HepG2 (cell line): ENCODE measurements at regions not wholly inside any gene's neighbourhood (a gene's known extent, or its start where the extent isn't known, plus 50 kb on each side); places are given as distances from the start of the nearest gene placed in this dataset.

Experiments
- ATAC-seq: fragments of 200-7000 bp; cut with Tn5 transposase; 3 replicates; pipeline ENCODE4 v1.9.1; 2020; ENCODE audit warnings: mild to moderate bottlenecking, moderate library complexity
- BruUV-seq: library from RNA; stranded (reverse); fragments of 400-500 nt; replicated peaks from 2 replicates; lab custom pipeline; 2021; lab: Mats Ljungman, UMichigan
- CTCF ChIA-PET: fragments of 300-600 bp; formaldehyde crosslinking; extraction: SDS; loops from one replicate; lab custom pipeline; 2021; ENCODE audit warnings: low total read pairs, inconsistent platforms, low intra/inter-chr PET ratio; lab: Yijun Ruan, JAX
- POLR2A ChIA-PET: fragments of 350-600 bp; sonication (Branson Sonifier 250); formaldehyde crosslinking; loops from one replicate; lab custom pipeline; 2020; ENCODE audit warnings: antibody characterized with exemption, inconsistent platforms; lab: Yijun Ruan, JAX
- DNase-seq: peaks from one replicate; pipeline ENCODE4 v3.0.0-alpha.2; 2015; ENCODE audit warnings: low spot score
- FAIRE-seq: peaks from 3 replicates; lab custom pipeline; 2011; peaks lifted over from hg19 to GRCh38; lab: Jason Lieb, UNC
- H2AFZ ChIP-seq: one replicate; pipeline ENCODE4 v1.6.1; 2011; ENCODE audit warnings: low read length, inconsistent platforms
- H3K27ac ChIP-seq: fragments of 300-600 bp; 3 replicates; pipeline ENCODE4 v1.8.0; 2011; ENCODE audit warnings: mixed run types, mild to moderate bottlenecking, mixed read lengths, low read length, inconsistent platforms; ENCODE audit not compliant: insufficient read depth; ENCODE audit errors: extremely low read length
- H3K27me3 ChIP-seq, 2 experiments: fragments of 200-600 bp in 1 of 2; 2 replicates in 1 of 2; 3 replicates in 1 of 2; pipeline versions ENCODE4 v1.6.0 to v1.8.0; 2011; ENCODE audit warnings: low read length in 2 of 2, mild to moderate bottlenecking in 2 of 2, moderate library complexity in 2 of 2, inconsistent platforms in 1 of 2; ENCODE audit not compliant: insufficient read depth in 2 of 2, control insufficient read depth in 1 of 2
- H3K36me3 ChIP-seq, 2 experiments: fragments of 200-600 bp in 1 of 2; replicated peaks in 1 of 2; 2 replicates in 1 of 2; 3 replicates in 1 of 2; pipeline versions ENCODE4 v1.5.1 to v1.8.0; 2011; ENCODE audit warnings: low read length in 2 of 2, inconsistent platforms in 1 of 2; ENCODE audit not compliant: insufficient read depth in 2 of 2, control insufficient read depth in 1 of 2
- H3K4me1 ChIP-seq: 2 replicates; pipeline ENCODE4 v1.5.1; 2012; ENCODE audit warnings: low read length, inconsistent platforms; ENCODE audit not compliant: insufficient read depth
- H3K4me2 ChIP-seq: 2 replicates; pipeline ENCODE4 v1.6.0; 2011; ENCODE audit warnings: low read depth, low read length, inconsistent platforms
- H3K4me3 ChIP-seq, 3 experiments: fragments of 200-600 bp in 1 of 3; sonication (generic), shearing (Covaris generic) in 1 of 3; replicated peaks in 1 of 3; 2 replicates each; pipeline ENCODE4 v1.5.1; 2011 to 2016; ENCODE audit warnings: low read length in 3 of 3, inconsistent platforms in 2 of 3, low read depth in 2 of 3, mild to moderate bottlenecking in 2 of 3, control low read depth in 1 of 3, mixed read lengths in 1 of 3; ENCODE audit not compliant: insufficient read depth in 1 of 3
- H3K79me2 ChIP-seq: one replicate; pipeline ENCODE4 v1.6.1; 2011; ENCODE audit warnings: low read length, inconsistent platforms; ENCODE audit not compliant: insufficient read depth
- H3K9ac ChIP-seq: 2 replicates; pipeline ENCODE4 v1.6.0; 2011; ENCODE audit warnings: mild to moderate bottlenecking, low read depth, low read length, inconsistent platforms; ENCODE audit not compliant: insufficient read depth
- H3K9me3 ChIP-seq: 2 replicates; pipeline ENCODE4 v1.5.1; 2012; ENCODE audit warnings: mild to moderate bottlenecking, low read length
- H4K20me1 ChIP-seq: 2 replicates; pipeline ENCODE4 v1.6.0; 2011; ENCODE audit warnings: inconsistent platforms, mild to moderate bottlenecking, low read length, moderate library complexity; ENCODE audit not compliant: insufficient read depth
- CEBPG ChIP-seq: IDR thresholded peaks from 2 replicates; pipeline ENCODE4 v1.6.1; 2016
- EED ChIP-seq: sonication (generic); formaldehyde crosslinking; IDR thresholded peaks from 2 replicates; pipeline ENCODE4 v1.5.0; 2020; ENCODE audit warnings: mild to moderate bottlenecking, missing genetic modification reagents
- EP300 ChIP-seq, 3 experiments: sonication (generic) in 1 of 3; formaldehyde crosslinking in 1 of 3; IDR thresholded peaks; 2 replicates each; pipeline versions ENCODE4 v1.5.1 to v1.6.1; 2011 to 2020; ENCODE audit warnings: low read depth in 2 of 3, low read length in 2 of 3, borderline replicate concordance in 1 of 3, improper control_type of control experiment in 1 of 3, mild to moderate bottlenecking in 1 of 3, missing genetic modification reagents in 1 of 3, moderate library complexity in 1 of 3
- GLI4 ChIP-seq: sonication (generic); formaldehyde crosslinking; IDR thresholded peaks from 2 replicates; pipeline ENCODE4 v1.5.1; 2020; ENCODE audit warnings: missing genetic modification reagents, mild to moderate bottlenecking, moderate library complexity, borderline replicate concordance
- HNRNPH1 ChIP-seq: fragments of 200-400 bp; formaldehyde crosslinking; optimal IDR thresholded peaks from 2 replicates; pipeline ENCODE3; 2017; ENCODE audit warnings: mild to moderate bottlenecking, low read depth, low read length
- MYC ChIP-seq: sonication (generic); formaldehyde crosslinking; IDR thresholded peaks from 2 replicates; pipeline ENCODE4 v1.9.0; 2021; ENCODE audit warnings: missing genetic modification reagents, borderline replicate concordance
- MYNN ChIP-seq: sonication (generic); formaldehyde crosslinking; IDR thresholded peaks from 2 replicates; pipeline ENCODE4 v1.4.0; 2020; ENCODE audit warnings: mild to moderate bottlenecking, low read depth, missing genetic modification reagents
- NFKB2 ChIP-seq: sonication (generic); formaldehyde crosslinking; IDR thresholded peaks from 2 replicates; pipeline ENCODE4 v1.4.0; 2020; ENCODE audit warnings: missing genetic modification reagents, borderline replicate concordance
- REL ChIP-seq: sonication (generic); formaldehyde crosslinking; conservative IDR thresholded peaks from 2 replicates; pipeline ENCODE4 v1.8.0; 2022; ENCODE audit warnings: mild to moderate bottlenecking, missing genetic modification reagents, moderate library complexity
- SALL1 ChIP-seq: sonication (generic); formaldehyde crosslinking; IDR thresholded peaks from 2 replicates; pipeline ENCODE4 v1.8.0; 2022; ENCODE audit warnings: mild to moderate bottlenecking, missing genetic modification reagents
- TOPORS ChIP-seq: sonication (generic); formaldehyde crosslinking; IDR thresholded peaks from 2 replicates; pipeline ENCODE4 v1.8.0; 2023; ENCODE audit warnings: mild to moderate bottlenecking, missing genetic modification reagents
- TRIM24 ChIP-seq: sonication (generic); formaldehyde crosslinking; IDR thresholded peaks from 2 replicates; pipeline ENCODE4 v1.8.0; 2022; ENCODE audit warnings: mild to moderate bottlenecking, missing genetic modification reagents
- ZFP1 ChIP-seq: IDR thresholded peaks from 2 replicates; pipeline ENCODE4 v1.6.1; 2016
- ZNF629 ChIP-seq: sonication (generic); formaldehyde crosslinking; conservative IDR thresholded peaks from 2 replicates; pipeline ENCODE4 v1.5.0; 2020; ENCODE audit warnings: missing genetic modification reagents
- ZNF737 ChIP-seq: sonication (generic); formaldehyde crosslinking; IDR thresholded peaks from 2 replicates; pipeline ENCODE4 v1.5.0; 2020; ENCODE audit warnings: missing genetic modification reagents, mild to moderate bottlenecking, borderline replicate concordance
- WGBS: methylation state at CpG from one replicate; pipeline ENCODE4 v1.1.6; 2017; ENCODE audit warnings: low lambda C conversion rate; 5-methylcytosine and 5-hydroxymethylcytosine counted together
- in situ Hi-C: cut with HindIII; loops from 2 replicates; pipeline ENCODE4 v1.10.0; 2017; ENCODE audit warnings: low pct_unique_long_range_greater_than_20kb; ENCODE audit not compliant: extremely low pct_ligation_motif_present
- intact Hi-C: fragments of 100-400 bp; cut with micrococcal nuclease; formaldehyde crosslinking; loops from one replicate; pipeline ENCODE4 v1.10.0; 2022; ENCODE audit not compliant: unreplicated experiment
- TF ChIP-seq, protein P1 (sequence below): sonication (generic); formaldehyde crosslinking; IDR thresholded peaks from 2 replicates; pipeline ENCODE4 v1.9.0; 2021; ENCODE audit warnings: missing genetic modification reagents, mild to moderate bottlenecking, borderline replicate concordance
- TF ChIP-seq, protein P2 (sequence below): sonication (generic); formaldehyde crosslinking; IDR thresholded peaks from 2 replicates; pipeline ENCODE4 v1.5.0; 2020; ENCODE audit warnings: missing genetic modification reagents
- TF ChIP-seq, protein P3 (sequence below): sonication (generic); formaldehyde crosslinking; IDR thresholded peaks from 2 replicates; pipeline ENCODE4 v1.4.0; 2020; ENCODE audit warnings: low read depth, missing genetic modification reagents
- TF ChIP-seq, protein P4 (sequence below): sonication (generic); formaldehyde crosslinking; IDR thresholded peaks from 2 replicates; pipeline ENCODE4 v1.5.0; 2020; ENCODE audit warnings: mild to moderate bottlenecking, missing genetic modification reagents, moderate library complexity

DNA sequence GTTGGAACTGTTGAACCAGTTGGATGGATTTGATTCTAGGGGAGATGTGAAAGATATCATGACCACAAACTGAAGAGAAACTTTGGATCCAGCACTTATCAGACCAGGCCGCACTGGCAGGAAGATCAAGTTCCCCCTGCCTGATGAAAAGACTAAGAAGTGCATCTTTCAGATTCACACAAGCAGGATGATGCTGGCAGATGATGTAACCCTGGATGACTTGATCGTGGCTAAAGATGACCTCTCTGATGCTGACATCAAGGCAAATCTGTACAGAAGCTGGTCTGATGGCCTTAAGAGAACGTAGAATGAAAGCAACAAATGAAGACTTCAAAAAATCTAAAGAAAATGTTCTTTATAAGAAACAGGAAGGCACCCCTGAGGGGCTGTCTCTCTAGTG lies 72.8 kb upstream of the CDYL start:
- H3K27me3 ChIP-seq: peaks cover 0 to 12% of the 10 kb centered on the region in 2 experiments; a peak in 3 of 5 replicates
- ChIA-PET CTCF (no interaction called here), POLR2A (no interaction called here)
- H3K9ac ChIP-seq: no peak overlapping the region
- no peaks in the 10 kb centered on the region for H3K79me2 ChIP-seq
- intact Hi-C loops: no loop called here
- 17% methylated on average over 3 of the region's 3 CpGs for WGBS
- no peaks in the 10 kb centered on the region for H4K20me1 ChIP-seq
- in situ Hi-C loops: no loop called here
- no peak overlapping the region for H3K27ac ChIP-seq
- no peak overlapping the region for H3K4me2 ChIP-seq
- no TSS peak for BruUV-seq
- H2AFZ ChIP-seq: no peak overlapping the region
- ATAC-seq (no peak), DNase-seq (no peak), FAIRE-seq (no peak)
- H3K4me1 ChIP-seq: no peaks in the 10 kb centered on the region
- H3K36me3 ChIP-seq: no peaks in the 10 kb centered on the region
- no peaks in the 10 kb centered on the region for H3K9me3 ChIP-seq
- H3K4me3 ChIP-seq: no peak overlapping the region
- TF ChIP-seq EP300 (IDR thresholded peaks at IDR 0.05; ENCODE audit: low read depth in 2 of 2, low read length in 2 of 2) (no peak), EP300 (CRISPR knock-in tag; IDR thresholded peaks at IDR 0.05; ENCODE audit: borderline replicate concordance) (no peak), MYNN (CRISPR knock-in tag) (no peak), HNRNPH1 (no peak), MYC (CRISPR knock-in tag) (no peak), TOPORS (no peak), EED (no peak), ZNF629 (CRISPR knock-in tag) (no peak), ZNF737 (no peak), GLI4 (CRISPR knock-in tag) (no peak), REL (CRISPR knock-in tag) (no peak), NFKB2 (CRISPR knock-in tag) (no peak), SALL1 (no peak), TRIM24 (CRISPR knock-in tag) (no peak), CEBPG (CRISPR knock-in tag) (no peak), ZFP1 (CRISPR knock-in tag) (no peak)
- TF ChIP-seq, protein P1, sequence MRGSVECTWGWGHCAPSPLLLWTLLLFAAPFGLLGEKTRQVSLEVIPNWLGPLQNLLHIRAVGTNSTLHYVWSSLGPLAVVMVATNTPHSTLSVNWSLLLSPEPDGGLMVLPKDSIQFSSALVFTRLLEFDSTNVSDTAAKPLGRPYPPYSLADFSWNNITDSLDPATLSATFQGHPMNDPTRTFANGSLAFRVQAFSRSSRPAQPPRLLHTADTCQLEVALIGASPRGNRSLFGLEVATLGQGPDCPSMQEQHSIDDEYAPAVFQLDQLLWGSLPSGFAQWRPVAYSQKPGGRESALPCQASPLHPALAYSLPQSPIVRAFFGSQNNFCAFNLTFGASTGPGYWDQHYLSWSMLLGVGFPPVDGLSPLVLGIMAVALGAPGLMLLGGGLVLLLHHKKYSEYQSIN (CRISPR knock-in tag): no peak
- TF ChIP-seq, protein P2, sequence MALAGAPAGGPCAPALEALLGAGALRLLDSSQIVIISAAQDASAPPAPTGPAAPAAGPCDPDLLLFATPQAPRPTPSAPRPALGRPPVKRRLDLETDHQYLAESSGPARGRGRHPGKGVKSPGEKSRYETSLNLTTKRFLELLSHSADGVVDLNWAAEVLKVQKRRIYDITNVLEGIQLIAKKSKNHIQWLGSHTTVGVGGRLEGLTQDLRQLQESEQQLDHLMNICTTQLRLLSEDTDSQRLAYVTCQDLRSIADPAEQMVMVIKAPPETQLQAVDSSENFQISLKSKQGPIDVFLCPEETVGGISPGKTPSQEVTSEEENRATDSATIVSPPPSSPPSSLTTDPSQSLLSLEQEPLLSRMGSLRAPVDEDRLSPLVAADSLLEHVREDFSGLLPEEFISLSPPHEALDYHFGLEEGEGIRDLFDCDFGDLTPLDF: no peak
- TF ChIP-seq, protein P3, sequence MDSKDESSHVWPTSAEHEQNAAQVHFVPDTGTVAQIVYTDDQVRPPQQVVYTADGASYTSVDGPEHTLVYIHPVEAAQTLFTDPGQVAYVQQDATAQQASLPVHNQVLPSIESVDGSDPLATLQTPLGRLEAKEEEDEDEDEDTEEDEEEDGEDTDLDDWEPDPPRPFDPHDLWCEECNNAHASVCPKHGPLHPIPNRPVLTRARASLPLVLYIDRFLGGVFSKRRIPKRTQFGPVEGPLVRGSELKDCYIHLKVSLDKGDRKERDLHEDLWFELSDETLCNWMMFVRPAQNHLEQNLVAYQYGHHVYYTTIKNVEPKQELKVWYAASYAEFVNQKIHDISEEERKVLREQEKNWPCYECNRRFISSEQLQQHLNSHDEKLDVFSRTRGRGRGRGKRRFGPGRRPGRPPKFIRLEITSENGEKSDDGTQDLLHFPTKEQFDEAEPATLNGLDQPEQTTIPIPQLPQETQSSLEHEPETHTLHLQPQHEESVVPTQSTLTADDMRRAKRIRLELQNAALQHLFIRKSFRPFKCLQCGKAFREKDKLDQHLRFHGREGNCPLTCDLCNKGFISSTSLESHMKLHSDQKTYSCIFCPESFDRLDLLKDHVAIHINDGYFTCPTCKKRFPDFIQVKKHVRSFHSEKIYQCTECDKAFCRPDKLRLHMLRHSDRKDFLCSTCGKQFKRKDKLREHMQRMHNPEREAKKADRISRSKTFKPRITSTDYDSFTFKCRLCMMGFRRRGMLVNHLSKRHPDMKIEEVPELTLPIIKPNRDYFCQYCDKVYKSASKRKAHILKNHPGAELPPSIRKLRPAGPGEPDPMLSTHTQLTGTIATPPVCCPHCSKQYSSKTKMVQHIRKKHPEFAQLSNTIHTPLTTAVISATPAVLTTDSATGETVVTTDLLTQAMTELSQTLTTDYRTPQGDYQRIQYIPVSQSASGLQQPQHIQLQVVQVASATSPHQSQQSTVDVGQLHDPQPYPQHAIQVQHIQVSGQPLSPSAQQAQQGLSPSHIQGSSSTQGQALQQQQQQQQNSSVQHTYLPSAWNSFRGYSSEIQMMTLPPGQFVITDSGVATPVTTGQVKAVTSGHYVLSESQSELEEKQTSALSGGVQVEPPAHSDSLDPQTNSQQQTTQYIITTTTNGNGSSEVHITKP: no peak
- TF ChIP-seq, protein P4, sequence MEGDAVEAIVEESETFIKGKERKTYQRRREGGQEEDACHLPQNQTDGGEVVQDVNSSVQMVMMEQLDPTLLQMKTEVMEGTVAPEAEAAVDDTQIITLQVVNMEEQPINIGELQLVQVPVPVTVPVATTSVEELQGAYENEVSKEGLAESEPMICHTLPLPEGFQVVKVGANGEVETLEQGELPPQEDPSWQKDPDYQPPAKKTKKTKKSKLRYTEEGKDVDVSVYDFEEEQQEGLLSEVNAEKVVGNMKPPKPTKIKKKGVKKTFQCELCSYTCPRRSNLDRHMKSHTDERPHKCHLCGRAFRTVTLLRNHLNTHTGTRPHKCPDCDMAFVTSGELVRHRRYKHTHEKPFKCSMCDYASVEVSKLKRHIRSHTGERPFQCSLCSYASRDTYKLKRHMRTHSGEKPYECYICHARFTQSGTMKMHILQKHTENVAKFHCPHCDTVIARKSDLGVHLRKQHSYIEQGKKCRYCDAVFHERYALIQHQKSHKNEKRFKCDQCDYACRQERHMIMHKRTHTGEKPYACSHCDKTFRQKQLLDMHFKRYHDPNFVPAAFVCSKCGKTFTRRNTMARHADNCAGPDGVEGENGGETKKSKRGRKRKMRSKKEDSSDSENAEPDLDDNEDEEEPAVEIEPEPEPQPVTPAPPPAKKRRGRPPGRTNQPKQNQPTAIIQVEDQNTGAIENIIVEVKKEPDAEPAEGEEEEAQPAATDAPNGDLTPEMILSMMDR (CRISPR knock-in tag): no peak
